ENCODE measurements at regions not wholly inside any gene's neighbourhood (a gene's known extent, or its start where the extent isn't known, plus 50 kb on each side); places are given as distances from the start of the nearest gene placed in this dataset.

DNA sequence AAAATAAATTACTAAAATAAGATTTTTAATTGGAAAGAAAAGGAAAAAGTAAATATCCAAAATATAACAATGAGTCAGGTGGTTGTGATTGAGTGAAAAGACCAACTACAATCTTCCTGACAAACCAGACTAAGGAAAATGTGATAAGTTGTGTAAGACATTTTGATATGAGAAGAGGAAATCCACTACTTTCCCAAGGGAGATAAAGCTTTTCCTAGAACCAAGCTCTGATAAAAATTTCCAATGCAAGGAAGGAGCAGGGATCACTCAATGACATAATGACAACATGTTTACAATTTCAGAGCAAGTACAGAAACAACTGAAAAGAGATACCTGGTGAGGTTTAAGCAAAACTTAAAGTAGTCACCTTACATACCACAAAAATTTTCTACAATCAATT, 305.1 kb upstream of the RASGEF1B start:
- no peak for ATAC-seq
- no peak for DNase-seq
- Histone ChIP-seq H3K27ac (no peak overlapping the region), H3K36me3 (no peaks in the 10 kb centered on the region), H3K4me3 (no peak overlapping the region), H3K4me1 (no peaks in the 10 kb centered on the region), H3K9me3 (no peaks in the 10 kb centered on the region), H3K27me3 (no peaks in the 10 kb centered on the region)
- TF ChIP-seq, protein P1, sequence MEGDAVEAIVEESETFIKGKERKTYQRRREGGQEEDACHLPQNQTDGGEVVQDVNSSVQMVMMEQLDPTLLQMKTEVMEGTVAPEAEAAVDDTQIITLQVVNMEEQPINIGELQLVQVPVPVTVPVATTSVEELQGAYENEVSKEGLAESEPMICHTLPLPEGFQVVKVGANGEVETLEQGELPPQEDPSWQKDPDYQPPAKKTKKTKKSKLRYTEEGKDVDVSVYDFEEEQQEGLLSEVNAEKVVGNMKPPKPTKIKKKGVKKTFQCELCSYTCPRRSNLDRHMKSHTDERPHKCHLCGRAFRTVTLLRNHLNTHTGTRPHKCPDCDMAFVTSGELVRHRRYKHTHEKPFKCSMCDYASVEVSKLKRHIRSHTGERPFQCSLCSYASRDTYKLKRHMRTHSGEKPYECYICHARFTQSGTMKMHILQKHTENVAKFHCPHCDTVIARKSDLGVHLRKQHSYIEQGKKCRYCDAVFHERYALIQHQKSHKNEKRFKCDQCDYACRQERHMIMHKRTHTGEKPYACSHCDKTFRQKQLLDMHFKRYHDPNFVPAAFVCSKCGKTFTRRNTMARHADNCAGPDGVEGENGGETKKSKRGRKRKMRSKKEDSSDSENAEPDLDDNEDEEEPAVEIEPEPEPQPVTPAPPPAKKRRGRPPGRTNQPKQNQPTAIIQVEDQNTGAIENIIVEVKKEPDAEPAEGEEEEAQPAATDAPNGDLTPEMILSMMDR (IDR thresholded peaks at IDR 0.05), result no peak
- intact Hi-C loops (cut with DNase I), result no loop called here

DNA sequence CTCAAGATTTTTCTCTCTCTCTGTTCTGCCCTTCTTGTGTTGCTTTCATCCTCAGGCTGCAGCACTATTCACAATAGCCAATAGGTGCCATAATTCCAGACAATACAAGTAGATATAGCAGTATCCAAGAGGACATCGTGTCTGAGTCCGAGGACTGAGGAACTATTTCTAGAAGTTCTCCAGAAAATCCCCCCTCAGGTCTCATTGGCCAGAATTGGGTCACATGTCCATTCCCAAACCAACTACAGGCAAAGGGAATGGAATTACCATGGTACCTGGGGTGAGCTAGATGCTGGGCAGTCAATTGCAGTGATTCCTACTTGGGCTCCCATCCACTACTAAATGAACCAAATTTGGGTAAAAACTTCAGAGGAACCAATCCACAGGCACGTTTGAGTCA, 301.9 kb upstream of the RASGEF1B start:
- H3K27ac ChIP-seq, result no peak overlapping the region
- TF ChIP-seq, protein P1 (IDR thresholded peaks at IDR 0.05), result no peak
- intact Hi-C loops (cut with DNase I), result no loop called here
- DNase-seq (no peak), ATAC-seq (no peak)
- no peaks in the 10 kb centered on the region for H3K27me3 ChIP-seq
- 92 to 93% methylated on average over 3 of the region's 3 CpGs for WGBS, 2 donors
- H3K9me3 ChIP-seq, result no peaks in the 10 kb centered on the region
- no peak overlapping the region for H3K4me3 ChIP-seq
- H3K4me1 ChIP-seq, result no peaks in the 10 kb centered on the region
- no peaks in the 10 kb centered on the region for H3K36me3 ChIP-seq

DNA sequence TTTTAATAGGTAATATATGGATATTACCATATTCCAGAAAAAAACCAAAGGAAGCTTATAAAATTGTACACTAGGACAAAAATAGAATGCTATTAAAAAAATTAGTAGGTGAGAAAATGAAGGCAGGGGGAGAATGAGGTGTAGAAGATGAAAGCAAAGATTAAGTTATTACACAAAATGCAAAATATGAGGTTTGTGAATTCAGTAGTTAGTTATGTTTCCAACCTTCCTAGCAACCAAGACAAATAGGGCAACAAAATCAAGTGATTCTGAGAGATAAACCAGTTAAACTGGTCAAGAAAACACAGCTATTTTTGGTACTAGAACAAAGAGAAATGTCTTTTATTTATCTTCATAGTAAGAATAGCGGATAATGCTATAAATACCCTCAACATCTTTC, 300.0 kb upstream of the RASGEF1B start:
- Histone ChIP-seq H3K4me3 (no peak overlapping the region), H3K27ac (no peak overlapping the region), H3K9me3 (no peaks in the 10 kb centered on the region), H3K4me1 (no peaks in the 10 kb centered on the region), H3K36me3 (no peaks in the 10 kb centered on the region), H3K27me3 (no peaks in the 10 kb centered on the region)
- DNase-seq, result no peak
- intact Hi-C loops (cut with DNase I), result loop anchor here in 1 of 10 donors (2.0 kb wide), 1 partner anchor 49 kb away; no protein-coding TSS in a partner anchor
- TF ChIP-seq, protein P1 (IDR thresholded peaks at IDR 0.05), result no peak
- ATAC-seq, result no peak
- WGBS, 2 donors, result 71 to 86% methylated on average over 1 of the region's 1 CpG

DNA sequence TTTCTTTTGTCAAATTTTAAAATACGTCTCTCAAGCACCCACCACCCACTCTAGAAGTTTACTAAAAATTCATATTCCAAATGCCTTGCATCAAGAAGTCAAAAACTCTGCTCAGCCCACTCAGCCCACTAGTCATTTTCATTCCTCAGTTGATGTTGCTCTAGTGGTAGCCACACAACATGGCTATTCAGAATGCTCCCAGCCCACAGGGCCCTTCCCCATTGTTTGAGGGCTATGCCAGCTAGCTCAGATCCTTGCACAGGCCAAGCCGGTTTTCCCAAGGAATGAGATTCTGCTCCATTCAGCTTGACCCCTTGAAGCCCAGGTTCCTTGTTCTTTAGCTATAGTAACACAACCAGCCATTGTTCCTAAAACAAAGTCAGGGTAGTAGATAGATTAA, 297.5 kb upstream of the RASGEF1B start:
- WGBS, 2 donors, result 92 to 95% methylated on average over 2 of the region's 2 CpGs
- intact Hi-C loops (cut with DNase I), result no loop called here
- no peak for ATAC-seq
- no peak overlapping the region for H3K27ac ChIP-seq
- no peaks in the 10 kb centered on the region for H3K27me3 ChIP-seq
- TF ChIP-seq, protein P1 (IDR thresholded peaks at IDR 0.05), result no peak
- no peaks in the 10 kb centered on the region for H3K36me3 ChIP-seq
- DNase-seq, result no peak
- no peaks in the 10 kb centered on the region for H3K9me3 ChIP-seq
- H3K4me3 ChIP-seq, result no peak overlapping the region
- no peaks in the 10 kb centered on the region for H3K4me1 ChIP-seq

Data from heart right ventricle (tissue), 16 donors.